ENCODE measurements at regions not wholly inside any gene's neighbourhood (a gene's known extent, or its start where the extent isn't known, plus 50 kb on each side); places are given as distances from the start of the nearest gene placed in this dataset.
"Not testable (repeated sequence)": the region's sequence is repeated elsewhere in the genome, so short reads cannot be mapped to it uniquely, and the experiment has no call there.

DNA sequence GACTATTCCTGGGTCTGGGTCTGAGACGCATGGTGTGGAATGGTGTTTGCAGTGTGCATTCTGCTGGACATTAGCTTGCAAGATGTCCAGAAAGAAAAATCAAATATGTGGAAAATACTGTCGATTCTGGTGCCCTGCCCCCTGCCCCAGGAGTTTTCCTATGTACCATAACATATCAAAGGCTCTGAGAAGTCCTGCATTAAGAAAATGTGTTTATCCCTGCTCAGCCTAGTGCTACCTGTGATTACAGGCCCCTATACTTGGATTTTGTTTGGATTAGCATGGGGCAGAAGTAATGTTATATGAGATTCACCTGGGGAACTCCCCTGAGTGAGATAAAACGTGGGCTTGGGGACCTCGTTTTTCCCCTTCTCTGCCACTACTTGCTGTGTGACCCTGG lies 325.0 kb downstream of the CBLN1 start:
- no peaks in the 10 kb centered on the region for H3K36me3 ChIP-seq (ENCODE audit: control insufficient read depth, insufficient read depth, low read length)
- no peak for ATAC-seq

DNA sequence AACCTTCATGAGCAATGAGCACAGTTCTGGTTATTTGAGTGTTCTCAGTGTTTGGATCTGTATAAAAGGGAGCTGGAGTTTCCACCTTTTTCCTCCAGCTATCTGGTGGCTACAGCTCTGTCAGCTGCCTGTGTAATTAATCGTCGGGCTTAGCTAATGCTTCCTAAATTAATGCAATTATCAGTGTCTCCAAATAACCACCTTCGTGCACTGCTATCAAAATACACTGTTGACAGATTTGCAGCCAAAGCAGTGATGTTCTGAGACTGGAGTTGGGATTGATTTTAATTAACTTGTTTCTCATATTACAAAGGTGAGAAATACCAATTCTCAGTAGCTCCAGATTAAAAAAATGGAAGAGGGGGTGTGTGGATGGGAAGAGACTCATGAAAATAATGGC lies 325.8 kb downstream of the CBLN1 start:
- no peak overlapping the region for H3K4me3 ChIP-seq (ENCODE audit: low read depth in 2 of 2, low read length in 2 of 2)
- no peaks in the 10 kb centered on the region for H3K9me3 ChIP-seq (ENCODE audit: control insufficient read depth, insufficient read depth, low read depth, low read length)
- intact Hi-C loops (cut with micrococcal nuclease; ENCODE audit: unreplicated experiment): no loop called here
- H3K36me3 ChIP-seq (ENCODE audit: control insufficient read depth, insufficient read depth, low read length): no peaks in the 10 kb centered on the region
- no peaks in the 10 kb centered on the region for H3K27me3 ChIP-seq (ENCODE audit: control insufficient read depth, insufficient read depth, low read length)
- DNase-seq (ENCODE audit: low read depth, low spot score): no peak
- ChIA-PET CTCF (no interaction called here), POLR2A (no interaction called here)
- in situ Hi-C loops (cut with HindIII; ENCODE audit: low pct_unique_long_range_greater_than_20kb, low sequenced_read_pairs): no loop called here
- H3K27ac ChIP-seq (ENCODE audit: low read length): no peak overlapping the region
- ATAC-seq: no peak
- H3K4me1 ChIP-seq (ENCODE audit: control insufficient read depth, insufficient read depth, low read length): no peaks in the 10 kb centered on the region
- BruUV-seq (replicated peaks): no TSS peak
- TF ChIP-seq CTCF (IDR thresholded peaks at IDR 0.05): no peak
- no peak for TF ChIP-seq SIN3A (IDR thresholded peaks at IDR 0.05; ENCODE audit: borderline replicate concordance, insufficient read depth, low read depth, low read length)
- TF ChIP-seq REST (IDR thresholded peaks at IDR 0.05; ENCODE audit: insufficient read depth in 1 of 2, low read depth in 2 of 2, low read length in 1 of 2): no peak
- TF ChIP-seq POLR2AphosphoS5 (IDR thresholded peaks at IDR 0.05; ENCODE audit: low read depth, low read length): no peak
- no peak for TF ChIP-seq TCF7L2 (IDR thresholded peaks at IDR 0.05; ENCODE audit: low read depth, low read length)

More for the DNA sequence above, 325.0 kb downstream of the CBLN1 start:
- no peak for TF ChIP-seq REST (IDR thresholded peaks at IDR 0.05; ENCODE audit: insufficient read depth in 1 of 2, low read depth in 2 of 2, low read length in 1 of 2)
- no peak for TF ChIP-seq POLR2AphosphoS5 (IDR thresholded peaks at IDR 0.05; ENCODE audit: low read depth, low read length)
- TF ChIP-seq TCF7L2 (IDR thresholded peaks at IDR 0.05; ENCODE audit: low read depth, low read length): no peak
- no peak for TF ChIP-seq CTCF (IDR thresholded peaks at IDR 0.05)
- TF ChIP-seq SIN3A (IDR thresholded peaks at IDR 0.05; ENCODE audit: borderline replicate concordance, insufficient read depth, low read depth, low read length): no peak
- Histone ChIP-seq H3K4me3 (ENCODE audit: low read depth in 2 of 2, low read length in 2 of 2) (no peak overlapping the region), H3K27ac (ENCODE audit: low read length) (no peak overlapping the region), H3K9me3 (ENCODE audit: control insufficient read depth, insufficient read depth, low read depth, low read length) (no peaks in the 10 kb centered on the region), H3K27me3 (ENCODE audit: control insufficient read depth, insufficient read depth, low read length) (no peaks in the 10 kb centered on the region), H3K4me1 (ENCODE audit: control insufficient read depth, insufficient read depth, low read length) (no peaks in the 10 kb centered on the region)
- in situ Hi-C loops (cut with HindIII; ENCODE audit: low pct_unique_long_range_greater_than_20kb, low sequenced_read_pairs): no loop called here
- ChIA-PET CTCF (no interaction called here), POLR2A (no interaction called here)
- DNase-seq (ENCODE audit: low read depth, low spot score): no peak
- no TSS peak for BruUV-seq (replicated peaks)
- intact Hi-C loops (cut with micrococcal nuclease; ENCODE audit: unreplicated experiment): no loop called here

DNA sequence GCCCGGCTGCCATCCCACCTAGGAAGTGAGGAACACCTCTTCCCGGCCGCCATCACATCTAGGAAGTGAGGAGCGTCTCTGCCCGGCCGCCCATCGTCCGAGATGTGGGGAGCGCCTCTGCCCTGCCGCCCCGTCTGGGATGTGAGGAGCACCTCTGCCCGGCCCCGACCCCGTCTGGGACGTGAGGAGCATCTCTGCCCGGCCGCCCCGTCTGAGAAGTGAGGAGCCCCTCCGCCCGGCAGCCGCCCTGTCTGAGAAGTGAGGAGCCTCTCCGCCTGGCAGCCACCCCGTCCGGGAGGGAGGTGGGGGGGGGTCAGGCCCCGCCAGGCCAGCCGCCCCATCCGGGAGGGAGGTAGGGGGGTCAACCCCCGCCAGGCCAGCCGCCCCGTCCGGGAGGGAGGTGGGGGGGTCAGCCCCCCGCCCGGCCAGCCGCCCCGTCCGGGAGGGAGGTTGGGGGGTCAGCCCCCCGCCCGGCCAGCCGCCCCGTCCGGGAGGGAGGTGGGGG lies 330.0 kb downstream of the CBLN1 start:
- H3K4me3 ChIP-seq (ENCODE audit: low read depth in 2 of 2, low read length in 2 of 2); ATAC-seq; H3K27ac ChIP-seq (ENCODE audit: low read length); DNase-seq (ENCODE audit: low read depth, low spot score); H3K36me3 ChIP-seq (ENCODE audit: control insufficient read depth, insufficient read depth, low read length); H3K4me1 ChIP-seq (ENCODE audit: control insufficient read depth, insufficient read depth, low read length); H3K9me3 ChIP-seq (ENCODE audit: control insufficient read depth, insufficient read depth, low read depth, low read length); H3K27me3 ChIP-seq (ENCODE audit: control insufficient read depth, insufficient read depth, low read length); POLR2A ChIA-PET; in situ Hi-C loops (cut with HindIII; ENCODE audit: low pct_unique_long_range_greater_than_20kb, low sequenced_read_pairs); BruUV-seq (replicated peaks); intact Hi-C loops (cut with micrococcal nuclease; ENCODE audit: unreplicated experiment); CTCF ChIA-PET: not testable (repeated sequence)

Measured in Panc1 (cell line).